ENCODE measurements at regions not wholly inside any gene's neighbourhood (a gene's known extent, or its start where the extent isn't known, plus 50 kb on each side); places are given as distances from the start of the nearest gene placed in this dataset.

DNA sequence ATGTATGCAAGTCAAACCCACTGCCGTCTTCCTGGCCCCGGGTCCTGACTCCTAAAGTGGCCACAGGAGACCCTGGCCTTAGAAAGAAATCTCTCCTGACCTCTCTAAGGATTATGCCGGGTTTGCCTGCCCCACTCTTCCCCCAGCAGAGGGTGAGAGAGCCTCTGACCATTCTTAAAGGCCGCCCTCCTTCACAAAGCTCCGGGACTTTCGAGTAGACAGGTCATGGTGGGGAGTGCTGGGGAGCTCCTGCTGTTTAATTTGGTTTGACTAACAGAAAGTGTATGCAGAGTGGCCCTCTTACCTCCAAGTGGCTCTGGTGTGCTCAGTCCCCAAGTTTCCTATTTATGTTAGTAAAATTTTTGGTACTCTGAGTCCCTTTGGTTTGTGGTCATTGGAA is 111.8 kb downstream of the LRRC70 start:
- TF ChIP-seq, protein P1, sequence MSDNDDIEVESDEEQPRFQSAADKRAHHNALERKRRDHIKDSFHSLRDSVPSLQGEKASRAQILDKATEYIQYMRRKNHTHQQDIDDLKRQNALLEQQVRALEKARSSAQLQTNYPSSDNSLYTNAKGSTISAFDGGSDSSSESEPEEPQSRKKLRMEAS (IDR thresholded peaks at IDR 0.05): no peak
- TF ChIP-seq CEBPB (IDR thresholded peaks at IDR 0.05) (no peak), NFIC (IDR thresholded peaks at IDR 0.05) (no peak), RAD21 (IDR thresholded peaks at IDR 0.05; ENCODE audit: low read depth) (no peak), CREB1 (IDR thresholded peaks at IDR 0.05; ENCODE audit: low read depth) (no peak)
- TF ChIP-seq, protein P2, sequence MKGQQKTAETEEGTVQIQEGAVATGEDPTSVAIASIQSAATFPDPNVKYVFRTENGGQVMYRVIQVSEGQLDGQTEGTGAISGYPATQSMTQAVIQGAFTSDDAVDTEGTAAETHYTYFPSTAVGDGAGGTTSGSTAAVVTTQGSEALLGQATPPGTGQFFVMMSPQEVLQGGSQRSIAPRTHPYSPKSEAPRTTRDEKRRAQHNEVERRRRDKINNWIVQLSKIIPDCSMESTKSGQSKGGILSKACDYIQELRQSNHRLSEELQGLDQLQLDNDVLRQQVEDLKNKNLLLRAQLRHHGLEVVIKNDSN (IDR thresholded peaks at IDR 0.05): no peak
